GM08714 (cell line): ENCODE measurements at regions not wholly inside any gene's neighbourhood (a gene's known extent, or its start where the extent isn't known, plus 50 kb on each side); places are given as distances from the start of the nearest gene placed in this dataset.

Experiments used
- H3K4me3 ChIP-seq: fragments of 200-500 bp; sonication (Bioruptor generic); 2 replicates; pipeline ENCODE4 v1.5.1; 2014; ENCODE audit warnings: mild to moderate bottlenecking, low read length, inconsistent platforms
- ZNF274 ChIP-seq: IDR thresholded peaks from 2 replicates; pipeline ENCODE4 v1.6.1; 2012; ENCODE audit warnings: mild to moderate bottlenecking, low read depth, low read length

GRCh38 chr6:145347216-145347615 is 388.1 kb downstream of the EPM2A start:
- H3K4me3 ChIP-seq = no peak overlapping the region
- TF ChIP-seq ZNF274 = no peak

GRCh38 chr6:145349950-145350510 is 385.3 kb downstream of the EPM2A start:
- no peak overlapping the region for H3K4me3 ChIP-seq
- TF ChIP-seq ZNF274 = no peak

DNA sequence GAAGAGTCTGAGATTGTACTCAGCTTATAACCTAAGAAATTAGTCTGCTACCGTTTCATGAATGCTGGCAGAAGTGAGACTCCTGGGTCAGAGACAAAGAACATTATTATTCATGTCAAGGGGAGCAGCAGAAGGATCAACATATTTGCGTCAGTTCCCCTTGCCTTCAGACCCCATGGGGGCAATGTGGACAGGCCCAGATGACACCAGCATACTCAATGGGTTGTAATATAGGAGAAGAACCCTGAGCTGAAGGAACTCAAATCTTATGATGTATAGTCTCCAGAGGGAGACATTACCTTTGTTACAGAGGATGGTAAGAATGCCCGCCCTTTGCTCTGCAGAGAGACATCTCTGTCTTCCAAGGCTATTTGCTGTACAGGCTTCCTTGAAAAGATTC is 384.4 kb downstream of the EPM2A start:
- no peak for TF ChIP-seq ZNF274
- no peak overlapping the region for H3K4me3 ChIP-seq

- no peak overlapping the region for H3K4me3 ChIP-seq
- TF ChIP-seq ZNF274 = no peak
Observed at GRCh38 chr6:145352382-145353080, 382.8 kb downstream of the EPM2A start.

- no peak for TF ChIP-seq ZNF274
- H3K4me3 ChIP-seq = no peak overlapping the region
Observed at GRCh38 chr6:145360865-145361264, 374.5 kb downstream of the EPM2A start.

GRCh38 chr6:145367149-145367548 is 368.2 kb downstream of the EPM2A start:
- TF ChIP-seq ZNF274 = no peak
- no peak overlapping the region for H3K4me3 ChIP-seq

GRCh38 chr6:145368075-145368474 is 367.2 kb downstream of the EPM2A start:
- no peak for TF ChIP-seq ZNF274
- H3K4me3 ChIP-seq = no peak overlapping the region

DNA sequence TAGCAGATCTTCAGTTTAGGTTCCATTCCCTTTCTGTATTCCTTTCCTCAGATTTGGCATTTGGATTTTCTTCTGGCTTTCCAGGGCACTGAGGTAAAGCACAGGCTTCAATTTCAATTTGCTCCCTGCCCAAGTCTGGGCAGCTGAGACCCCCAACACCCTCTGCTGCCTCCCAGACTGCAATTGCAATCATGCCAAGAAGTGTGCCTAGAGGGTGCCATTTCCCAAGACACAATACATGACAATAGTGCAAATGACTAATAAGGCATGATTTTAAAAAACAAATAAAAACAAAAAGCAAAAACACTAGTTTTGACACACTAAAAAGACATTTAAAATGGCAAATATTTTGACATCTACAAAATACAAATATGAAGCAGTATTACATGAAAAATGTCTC is 364.8 kb downstream of the EPM2A start:
- H3K4me3 ChIP-seq = no peak overlapping the region
- no peak for TF ChIP-seq ZNF274

- TF ChIP-seq ZNF274 = no peak
- no peak overlapping the region for H3K4me3 ChIP-seq
Observed at GRCh38 chr6:145372671-145373151, 362.6 kb downstream of the EPM2A start.

- TF ChIP-seq ZNF274 = no peak
- H3K4me3 ChIP-seq = no peak overlapping the region
Observed at GRCh38 chr6:145373826-145374225, 361.5 kb downstream of the EPM2A start.

DNA sequence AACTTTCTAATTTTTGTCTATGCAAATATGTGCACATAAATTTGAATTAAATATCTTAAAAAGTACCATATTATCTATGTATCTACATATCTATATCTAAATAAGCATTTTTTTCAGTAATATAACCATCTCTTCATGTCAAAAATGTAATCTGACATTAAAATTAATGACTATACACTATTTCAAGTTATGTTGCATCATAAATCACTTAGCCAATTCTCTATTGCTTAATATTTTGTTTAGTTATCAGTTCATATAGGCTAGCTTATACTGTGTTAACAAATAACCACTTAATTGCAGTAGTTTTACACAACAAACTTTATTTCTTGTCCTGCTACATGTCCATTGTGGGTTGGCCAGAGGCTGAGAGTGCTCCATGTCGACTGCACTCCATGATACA is 360.8 kb downstream of the EPM2A start:
- no peak for TF ChIP-seq ZNF274
- no peak overlapping the region for H3K4me3 ChIP-seq

DNA sequence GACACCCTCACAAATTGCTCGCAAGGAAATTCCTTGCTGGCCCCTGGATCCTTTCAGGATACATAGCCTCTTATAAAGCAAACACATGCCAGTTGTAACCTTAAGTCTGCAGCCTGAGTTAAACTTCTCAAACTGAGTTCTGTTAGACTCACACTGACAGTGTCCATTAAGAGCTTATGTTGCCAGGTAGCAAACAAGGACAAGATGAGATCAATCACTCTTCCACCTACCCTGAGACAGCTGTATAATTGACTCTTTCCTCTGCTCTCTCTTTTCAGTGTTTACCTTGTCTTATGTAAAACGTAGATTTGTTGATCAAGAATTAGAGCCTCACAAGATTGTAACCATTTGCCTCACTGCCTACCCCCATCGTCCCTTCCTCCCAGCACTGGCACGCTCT is 359.8 kb downstream of the EPM2A start:
- no peak for TF ChIP-seq ZNF274

GRCh38 chr6:145380186-145380585 is 355.1 kb downstream of the EPM2A start:
- TF ChIP-seq ZNF274 = no peak
- H3K4me3 ChIP-seq = no peak overlapping the region

More for the DNA sequence above, 359.8 kb downstream of the EPM2A start:
- no peak overlapping the region for H3K4me3 ChIP-seq

- TF ChIP-seq ZNF274 = no peak
- no peak overlapping the region for H3K4me3 ChIP-seq
Observed at GRCh38 chr6:145381941-145382340, 353.4 kb downstream of the EPM2A start.

GRCh38 chr6:145383428-145383827 is 351.9 kb downstream of the EPM2A start:
- no peak for TF ChIP-seq ZNF274
- no peak overlapping the region for H3K4me3 ChIP-seq
